ENCODE measurements at regions not wholly inside any gene's neighbourhood (a gene's known extent, or its start where the extent isn't known, plus 50 kb on each side); places are given as distances from the start of the nearest gene placed in this dataset.

- Histone ChIP-seq H2AFZ (no peak overlapping the region), H3K4me2 (ENCODE audit: low read length) (no peak overlapping the region), H3K4me3 (ENCODE audit: low read depth, low read length) (no peak overlapping the region), H3K27me3 (ENCODE audit: control insufficient read depth, insufficient read depth, low read length) (no peaks in the 10 kb centered on the region), H3K27ac (no peak overlapping the region), H3K9ac (no peak overlapping the region), H3K79me2 (no peaks in the 10 kb centered on the region), H3K9me3 (ENCODE audit: control insufficient read depth, low read length) (no peaks in the 10 kb centered on the region), H3K4me1 (no peaks in the 10 kb centered on the region), H3K36me3 (ENCODE audit: control insufficient read depth, insufficient read depth, low read length) (no peaks in the 10 kb centered on the region)
- TF ChIP-seq CTCF (IDR thresholded peaks at IDR 0.05), result no peak
Measured at GRCh38 chr13:90783273-90783672, 564.2 kb upstream of the MIR17HG start.

GRCh38 chr13:90787007-90787406 lies 560.5 kb upstream of the MIR17HG start:
- H3K9ac ChIP-seq, result no peak overlapping the region
- TF ChIP-seq CTCF (IDR thresholded peaks at IDR 0.05), result no peak
- H3K9me3 ChIP-seq (ENCODE audit: control insufficient read depth, low read length), result no peaks in the 10 kb centered on the region
- H3K79me2 ChIP-seq, result no peaks in the 10 kb centered on the region
- H3K27me3 ChIP-seq (ENCODE audit: control insufficient read depth, insufficient read depth, low read length), result no peaks in the 10 kb centered on the region
- H2AFZ ChIP-seq, result no peak overlapping the region
- no peak overlapping the region for H3K4me3 ChIP-seq (ENCODE audit: low read depth, low read length)
- no peaks in the 10 kb centered on the region for H3K36me3 ChIP-seq (ENCODE audit: control insufficient read depth, insufficient read depth, low read length)
- no peaks in the 10 kb centered on the region for H3K4me1 ChIP-seq
- no peak overlapping the region for H3K27ac ChIP-seq
- H3K4me2 ChIP-seq (ENCODE audit: low read length), result no peak overlapping the region

GRCh38 chr13:90792335-90792734 lies 555.2 kb upstream of the MIR17HG start:
- no peak overlapping the region for H3K9ac ChIP-seq

DNA sequence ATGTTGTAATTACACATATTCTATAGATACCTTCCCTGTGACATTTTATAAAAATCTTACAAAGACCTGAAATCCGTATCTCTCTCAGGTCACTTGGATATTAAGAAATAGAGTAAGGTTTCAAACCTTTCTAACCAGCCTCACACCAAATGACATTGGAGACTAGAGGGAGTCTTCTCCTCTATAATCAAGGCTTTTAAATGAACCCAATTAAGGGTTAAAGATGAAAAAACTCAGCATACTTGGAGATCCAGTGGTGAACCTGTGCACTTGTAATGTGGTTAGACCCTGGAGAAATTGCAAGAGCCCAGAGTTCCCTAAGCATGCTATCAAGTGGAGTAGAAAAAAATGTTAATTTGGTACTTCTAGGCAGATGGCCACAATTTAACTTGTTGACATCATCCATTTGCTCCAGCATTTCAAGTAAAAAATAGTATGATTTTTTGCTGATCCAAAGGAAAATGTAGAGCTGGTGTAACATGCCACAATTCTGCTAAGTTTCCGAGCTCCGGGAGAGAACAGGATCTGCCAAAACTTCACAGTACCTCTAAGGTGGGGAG lies 554.1 kb upstream of the MIR17HG start:
- no peak overlapping the region for H3K4me3 ChIP-seq (ENCODE audit: low read depth, low read length)

More at GRCh38 chr13:90792335-90792734, 555.2 kb upstream of the MIR17HG start:
- no peak overlapping the region for H3K4me2 ChIP-seq (ENCODE audit: low read length)
- no peaks in the 10 kb centered on the region for H3K79me2 ChIP-seq
- H3K4me3 ChIP-seq (ENCODE audit: low read depth, low read length), result no peak overlapping the region
- no peak for TF ChIP-seq CTCF (IDR thresholded peaks at IDR 0.05)
- H3K36me3 ChIP-seq (ENCODE audit: control insufficient read depth, insufficient read depth, low read length), result no peaks in the 10 kb centered on the region
- no peak overlapping the region for H2AFZ ChIP-seq
- no peak overlapping the region for H3K27ac ChIP-seq
- H3K27me3 ChIP-seq (ENCODE audit: control insufficient read depth, insufficient read depth, low read length), result no peaks in the 10 kb centered on the region
- no peaks in the 10 kb centered on the region for H3K4me1 ChIP-seq
- H3K9me3 ChIP-seq (ENCODE audit: control insufficient read depth, low read length), result no peaks in the 10 kb centered on the region

More for the DNA sequence above, 554.1 kb upstream of the MIR17HG start:
- Histone ChIP-seq H3K36me3 (ENCODE audit: control insufficient read depth, insufficient read depth, low read length) (no peaks in the 10 kb centered on the region), H3K79me2 (no peaks in the 10 kb centered on the region), H3K27me3 (ENCODE audit: control insufficient read depth, insufficient read depth, low read length) (no peaks in the 10 kb centered on the region), H3K4me1 (no peaks in the 10 kb centered on the region), H3K27ac (no peak overlapping the region), H3K9ac (no peak overlapping the region), H2AFZ (no peak overlapping the region), H3K4me2 (ENCODE audit: low read length) (no peak overlapping the region), H3K9me3 (ENCODE audit: control insufficient read depth, low read length) (no peaks in the 10 kb centered on the region)
- no peak for TF ChIP-seq CTCF (IDR thresholded peaks at IDR 0.05)

All from parathyroid adenoma (tissue), 2 donors.